ENCODE measurements at regions not wholly inside any gene's neighbourhood (a gene's known extent, or its start where the extent isn't known, plus 50 kb on each side); places are given as distances from the start of the nearest gene placed in this dataset.

DNA sequence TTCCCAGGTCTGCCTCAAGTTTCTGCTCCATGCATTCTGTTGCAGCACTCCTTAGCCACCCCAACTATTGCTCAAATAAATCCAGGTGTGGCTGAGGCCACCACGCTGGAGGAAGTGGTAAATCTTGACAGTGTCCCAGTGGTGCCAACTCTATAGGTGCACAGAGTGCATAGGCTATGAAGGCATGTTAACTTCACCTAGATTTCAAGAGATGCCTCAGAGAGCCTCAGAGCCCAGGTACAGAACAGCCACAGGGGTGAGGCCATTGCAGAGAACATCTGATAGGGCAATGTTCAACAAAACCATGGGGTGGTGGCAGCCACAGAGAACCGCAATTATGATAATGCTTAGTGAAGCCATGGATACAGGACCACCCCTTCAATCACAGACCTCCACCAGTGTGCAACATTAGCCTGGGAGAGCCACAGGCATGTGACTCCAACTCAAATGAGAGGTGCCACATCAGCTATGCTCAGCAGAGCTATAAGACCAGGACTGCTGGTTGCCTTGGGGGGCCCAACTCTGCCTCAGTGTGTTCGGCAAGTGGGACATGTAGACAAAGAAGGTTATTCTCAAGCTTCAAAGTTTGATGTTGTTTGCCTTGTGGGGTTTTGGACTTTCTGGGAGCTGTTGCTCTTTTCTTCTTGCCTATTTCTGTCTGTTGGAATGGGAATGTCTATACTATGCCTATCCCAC is 468.7 kb downstream of the ANKRD50 start:
- Histone ChIP-seq H3F3A (ENCODE audit: insufficient read depth, low read length, poor library complexity, severe bottlenecking) (no peaks in the 10 kb centered on the region), H3K79me2 (replicated peaks; ENCODE audit: insufficient read depth, low read length) (no peaks in the 10 kb centered on the region), H2AFZ (ENCODE audit: low read depth, low read length) (no peak overlapping the region), H3K9ac (ENCODE audit: low read length) (no peak overlapping the region), H3K27ac (ENCODE audit: low read length) (no peak overlapping the region), H3K4me2 (ENCODE audit: low read length) (no peak overlapping the region), H3K36me3 (ENCODE audit: insufficient read depth, low read length) (no peaks in the 10 kb centered on the region), H3K4me3 (ENCODE audit: low read length) (no peak overlapping the region), H4K20me1 (ENCODE audit: insufficient read depth) (no peaks in the 10 kb centered on the region), H3K9me2 (ENCODE audit: insufficient read depth, low read length) (no peaks in the 10 kb centered on the region), H3K27me3 (ENCODE audit: insufficient read depth, low read depth, low read length) (no peaks in the 10 kb centered on the region), H3K9me3 (ENCODE audit: low read length) (no peaks in the 10 kb centered on the region)
- TF ChIP-seq, protein P1, sequence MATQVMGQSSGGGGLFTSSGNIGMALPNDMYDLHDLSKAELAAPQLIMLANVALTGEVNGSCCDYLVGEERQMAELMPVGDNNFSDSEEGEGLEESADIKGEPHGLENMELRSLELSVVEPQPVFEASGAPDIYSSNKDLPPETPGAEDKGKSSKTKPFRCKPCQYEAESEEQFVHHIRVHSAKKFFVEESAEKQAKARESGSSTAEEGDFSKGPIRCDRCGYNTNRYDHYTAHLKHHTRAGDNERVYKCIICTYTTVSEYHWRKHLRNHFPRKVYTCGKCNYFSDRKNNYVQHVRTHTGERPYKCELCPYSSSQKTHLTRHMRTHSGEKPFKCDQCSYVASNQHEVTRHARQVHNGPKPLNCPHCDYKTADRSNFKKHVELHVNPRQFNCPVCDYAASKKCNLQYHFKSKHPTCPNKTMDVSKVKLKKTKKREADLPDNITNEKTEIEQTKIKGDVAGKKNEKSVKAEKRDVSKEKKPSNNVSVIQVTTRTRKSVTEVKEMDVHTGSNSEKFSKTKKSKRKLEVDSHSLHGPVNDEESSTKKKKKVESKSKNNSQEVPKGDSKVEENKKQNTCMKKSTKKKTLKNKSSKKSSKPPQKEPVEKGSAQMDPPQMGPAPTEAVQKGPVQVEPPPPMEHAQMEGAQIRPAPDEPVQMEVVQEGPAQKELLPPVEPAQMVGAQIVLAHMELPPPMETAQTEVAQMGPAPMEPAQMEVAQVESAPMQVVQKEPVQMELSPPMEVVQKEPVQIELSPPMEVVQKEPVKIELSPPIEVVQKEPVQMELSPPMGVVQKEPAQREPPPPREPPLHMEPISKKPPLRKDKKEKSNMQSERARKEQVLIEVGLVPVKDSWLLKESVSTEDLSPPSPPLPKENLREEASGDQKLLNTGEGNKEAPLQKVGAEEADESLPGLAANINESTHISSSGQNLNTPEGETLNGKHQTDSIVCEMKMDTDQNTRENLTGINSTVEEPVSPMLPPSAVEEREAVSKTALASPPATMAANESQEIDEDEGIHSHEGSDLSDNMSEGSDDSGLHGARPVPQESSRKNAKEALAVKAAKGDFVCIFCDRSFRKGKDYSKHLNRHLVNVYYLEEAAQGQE (IDR thresholded peaks at IDR 0.05; ENCODE audit: borderline replicate concordance) = no peak
- TF ChIP-seq EP300 (conservative IDR thresholded peaks at IDR 0.05; ENCODE audit: poor library complexity, severe bottlenecking) = no peak
- no peak for TF ChIP-seq POLR2AphosphoS5 (IDR thresholded peaks at IDR 0.05)
- TF ChIP-seq RAD21 (conservative IDR thresholded peaks at IDR 0.05) = no peak
- no peak for TF ChIP-seq SMC3 (conservative IDR thresholded peaks at IDR 0.05; ENCODE audit: poor library complexity)

DNA sequence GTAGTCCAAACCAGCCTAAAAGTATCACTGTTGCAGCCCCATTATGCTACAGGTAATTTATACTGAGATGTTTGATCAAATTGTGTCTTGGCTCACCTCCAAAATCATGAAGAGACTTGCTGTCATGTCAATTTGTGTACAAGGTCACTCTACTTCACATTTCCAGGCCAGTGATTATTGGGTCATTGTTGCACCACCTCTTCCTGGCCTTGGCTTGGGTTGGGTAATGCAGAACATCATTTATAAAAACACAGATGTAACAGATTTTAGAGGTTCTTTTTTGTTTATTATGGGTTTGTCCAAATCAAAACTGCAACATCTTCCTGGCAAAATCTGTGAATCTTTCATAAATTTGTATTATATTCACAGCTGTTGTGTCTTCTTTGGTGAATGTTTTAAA is 459.5 kb downstream of the ANKRD50 start:
- no peak overlapping the region for H2AFZ ChIP-seq (ENCODE audit: low read depth, low read length)
- H3K27ac ChIP-seq (ENCODE audit: low read length) = no peak overlapping the region

More for the DNA sequence above, 459.5 kb downstream of the ANKRD50 start:
- Histone ChIP-seq H3K9ac (ENCODE audit: low read length) (no peak overlapping the region), H4K20me1 (ENCODE audit: insufficient read depth) (no peaks in the 10 kb centered on the region), H3K9me2 (ENCODE audit: insufficient read depth, low read length) (no peaks in the 10 kb centered on the region), H3K79me2 (replicated peaks; ENCODE audit: insufficient read depth, low read length) (no peaks in the 10 kb centered on the region), H3K4me2 (ENCODE audit: low read length) (no peak overlapping the region), H3K9me3 (ENCODE audit: low read length) (no peaks in the 10 kb centered on the region), H3F3A (ENCODE audit: insufficient read depth, low read length, poor library complexity, severe bottlenecking) (no peaks in the 10 kb centered on the region), H3K36me3 (ENCODE audit: insufficient read depth, low read length) (no peaks in the 10 kb centered on the region), H3K4me3 (ENCODE audit: low read length) (no peak overlapping the region), H3K27me3 (ENCODE audit: insufficient read depth, low read depth, low read length) (no peaks in the 10 kb centered on the region)
- TF ChIP-seq CTCF (IDR thresholded peaks at IDR 0.05; ENCODE audit: poor library complexity, severe bottlenecking) (no peak), TAF1 (IDR thresholded peaks at IDR 0.05; ENCODE audit: low read depth) (no peak), EZH2 (IDR thresholded peaks at IDR 0.05; ENCODE audit: borderline replicate concordance, insufficient read depth, low read length, poor library complexity, severe bottlenecking) (no peak), RAD21 (conservative IDR thresholded peaks at IDR 0.05) (no peak), SMC3 (conservative IDR thresholded peaks at IDR 0.05; ENCODE audit: poor library complexity) (no peak), EP300 (conservative IDR thresholded peaks at IDR 0.05; ENCODE audit: poor library complexity, severe bottlenecking) (no peak), POLR2AphosphoS5 (IDR thresholded peaks at IDR 0.05) (no peak), MXI1 (conservative IDR thresholded peaks at IDR 0.05; ENCODE audit: poor library complexity, severe bottlenecking) (no peak)

All from neural cell (in vitro differentiated cells).